Loucy (cell line): ENCODE measurements at regions not wholly inside any gene's neighbourhood (a gene's known extent, or its start where the extent isn't known, plus 50 kb on each side); places are given as distances from the start of the nearest gene placed in this dataset.

ENCODE experiments used
- H2AFZ ChIP-seq: fragments of 200-600 bp; sonication (generic); 2 replicates; pipeline ENCODE4 v1.6.0; 2016; ENCODE audit warnings: antibody characterized with exemption, mild to moderate bottlenecking, low read length, moderate library complexity
- H3F3A ChIP-seq: fragments of 200-600 bp; 2 replicates; pipeline ENCODE4 v1.6.0; 2016; ENCODE audit warnings: antibody characterized with exemption, low read depth, mild to moderate bottlenecking
- H3K27me3 ChIP-seq: fragments of 200-600 bp; sonication (generic); 2 replicates; pipeline ENCODE4 v1.6.1; 2014; ENCODE audit warnings: low read length, mild to moderate bottlenecking; ENCODE audit not compliant: insufficient read depth, poor library complexity, severe bottlenecking
- H3K36me3 ChIP-seq: fragments of 200-600 bp; sonication (generic); 2 replicates; pipeline ENCODE4 v1.6.1; 2016; ENCODE audit warnings: low read length; ENCODE audit not compliant: insufficient read depth
- H3K4me1 ChIP-seq: fragments of 200-600 bp; sonication (generic); 2 replicates; pipeline ENCODE4 v1.5.1; 2014; ENCODE audit warnings: low read length, mild to moderate bottlenecking; ENCODE audit not compliant: insufficient read depth, poor library complexity, severe bottlenecking
- H3K4me2 ChIP-seq: fragments of 200-600 bp; sonication (generic); 2 replicates; pipeline ENCODE4 v1.6.0; 2014; ENCODE audit warnings: antibody characterized with exemption, low read length, low read depth, mild to moderate bottlenecking; ENCODE audit not compliant: poor library complexity, severe bottlenecking
- H3K4me3 ChIP-seq: fragments of 200-600 bp; sonication (generic); 2 replicates; pipeline ENCODE4 v1.5.1; 2014; ENCODE audit warnings: low read length, mild to moderate bottlenecking, mixed read lengths; ENCODE audit not compliant: poor library complexity, severe bottlenecking
- H3K79me2 ChIP-seq: fragments of 200-600 bp; sonication (generic); 2 replicates; pipeline ENCODE4 v1.6.1; 2014; ENCODE audit warnings: low read length; ENCODE audit not compliant: insufficient read depth
- H3K9ac ChIP-seq: fragments of 200-600 bp; sonication (generic); 2 replicates; pipeline ENCODE4 v1.6.0; 2014; ENCODE audit warnings: mild to moderate bottlenecking, low read depth, low read length, moderate library complexity; ENCODE audit not compliant: poor library complexity, severe bottlenecking
- H3K9me2 ChIP-seq: fragments of 200-600 bp; sonication (generic); replicated peaks from 2 replicates; pipeline ENCODE4 v1.6.1; 2016; ENCODE audit warnings: low read depth, low read length, mixed read lengths
- H3K9me3 ChIP-seq: fragments of 200-600 bp; sonication (generic); 2 replicates; pipeline ENCODE4 v1.6.1; 2014; ENCODE audit warnings: mild to moderate bottlenecking, antibody characterized with exemption, low read length, low read depth; ENCODE audit not compliant: insufficient read depth
- H4K20me1 ChIP-seq: fragments of 200-600 bp; sonication (generic); 2 replicates; pipeline ENCODE4 v1.6.0; 2014; ENCODE audit warnings: antibody characterized with exemption, low read length, mild to moderate bottlenecking; ENCODE audit not compliant: insufficient read depth, poor library complexity, severe bottlenecking
- CTCF ChIP-seq: fragments of 200-600 bp; sonication (generic); conservative IDR thresholded peaks from 2 replicates; pipeline ENCODE4 v1.5.1; 2014; ENCODE audit warnings: mild to moderate bottlenecking, antibody characterized with exemption, low read length
- EZH2phosphoT487 ChIP-seq: fragments of 200-600 bp; IDR thresholded peaks from 2 replicates; pipeline ENCODE4 v1.6.1; 2018; ENCODE audit warnings: antibody characterized with exemption, mild to moderate bottlenecking, moderate library complexity, borderline replicate concordance

GRCh38 chr7:124689523-124689922 lies 76.1 kb downstream of the GPR37 start:
- Histone ChIP-seq H3K4me3 (no peak overlapping the region), H3F3A (no peaks in the 10 kb centered on the region), H3K27me3 (no peaks in the 10 kb centered on the region), H3K79me2 (no peaks in the 10 kb centered on the region), H3K9me3 (no peaks in the 10 kb centered on the region), H3K4me2 (no peak overlapping the region), H3K9ac (no peak overlapping the region), H4K20me1 (no peaks in the 10 kb centered on the region), H3K9me2 (no peaks in the 10 kb centered on the region), H3K4me1 (no peaks in the 10 kb centered on the region), H3K36me3 (no peaks in the 10 kb centered on the region), H2AFZ (no peak overlapping the region)
- TF ChIP-seq CTCF (no peak), EZH2phosphoT487 (no peak)

- TF ChIP-seq EZH2phosphoT487 = no peak
- TF ChIP-seq CTCF = no peak
- Histone ChIP-seq H3K27me3 (no peaks in the 10 kb centered on the region), H2AFZ (no peak overlapping the region), H3K9me2 (no peaks in the 10 kb centered on the region), H3F3A (no peaks in the 10 kb centered on the region), H3K36me3 (no peaks in the 10 kb centered on the region), H3K9ac (no peak overlapping the region), H3K4me2 (no peak overlapping the region), H3K4me1 (no peaks in the 10 kb centered on the region), H3K9me3 (no peaks in the 10 kb centered on the region), H4K20me1 (no peaks in the 10 kb centered on the region), H3K79me2 (no peaks in the 10 kb centered on the region), H3K4me3 (no peak overlapping the region)
These were observed 76.6 kb downstream of the GPR37 start for GRCh38 chr7:124688991-124689390.

- no peak for TF ChIP-seq EZH2phosphoT487
- TF ChIP-seq CTCF = no peak
- H3K9ac ChIP-seq = no peak overlapping the region
- H4K20me1 ChIP-seq = no peaks in the 10 kb centered on the region
- H3K27me3 ChIP-seq = no peaks in the 10 kb centered on the region
- no peaks in the 10 kb centered on the region for H3K36me3 ChIP-seq
- H3F3A ChIP-seq = no peaks in the 10 kb centered on the region
- no peak overlapping the region for H3K4me3 ChIP-seq
- no peaks in the 10 kb centered on the region for H3K9me3 ChIP-seq
- H3K79me2 ChIP-seq = no peaks in the 10 kb centered on the region
- no peaks in the 10 kb centered on the region for H3K9me2 ChIP-seq
- no peak overlapping the region for H2AFZ ChIP-seq
- no peak overlapping the region for H3K4me2 ChIP-seq
- no peaks in the 10 kb centered on the region for H3K4me1 ChIP-seq
These were observed 78.9 kb downstream of the GPR37 start for GRCh38 chr7:124686543-124687171.
